Skeletal muscle tissue (tissue), 3 donors: ENCODE measurements at regions not wholly inside any gene's neighbourhood (a gene's known extent, or its start where the extent isn't known, plus 50 kb on each side); places are given as distances from the start of the nearest gene placed in this dataset.

Experiments
- H3K27ac ChIP-seq: one replicate; pipeline ENCODE4 v1.7.0; 2013; ENCODE audit warnings: mild to moderate bottlenecking, low read depth, low read length, inconsistent platforms
- H3K27me3 ChIP-seq, 3 donors: one replicate each; pipeline ENCODE4 v1.7.0; 2013; ENCODE audit warnings: low read length in 3 of 3; ENCODE audit not compliant: control insufficient read depth in 3 of 3, insufficient read depth in 3 of 3
- H3K36me3 ChIP-seq, 3 donors: one replicate each; pipeline ENCODE4 v1.7.0; 2013; ENCODE audit warnings: low read length in 3 of 3; ENCODE audit not compliant: control insufficient read depth in 3 of 3, insufficient read depth in 3 of 3
- H3K4me1 ChIP-seq, 3 donors: one replicate each; pipeline ENCODE4 v1.7.0; 2013; ENCODE audit warnings: low read length in 3 of 3, mild to moderate bottlenecking in 3 of 3; ENCODE audit not compliant: control insufficient read depth in 3 of 3, insufficient read depth in 3 of 3
- H3K4me3 ChIP-seq, 3 donors: one replicate each; pipeline ENCODE4 v1.7.0; 2013; ENCODE audit warnings: low read length in 3 of 3
- H3K9ac ChIP-seq, 3 donors: one replicate each; pipeline ENCODE4 v1.7.0; 2013; ENCODE audit warnings: low read length in 3 of 3, mild to moderate bottlenecking in 3 of 3, moderate library complexity in 2 of 3, low read depth in 1 of 3
- H3K9me3 ChIP-seq, 3 donors: one replicate each; pipeline ENCODE4 v1.7.0; 2013; ENCODE audit warnings: low read length in 3 of 3; ENCODE audit not compliant: control insufficient read depth in 3 of 3
- donor health status: Osteomylitis.

DNA sequence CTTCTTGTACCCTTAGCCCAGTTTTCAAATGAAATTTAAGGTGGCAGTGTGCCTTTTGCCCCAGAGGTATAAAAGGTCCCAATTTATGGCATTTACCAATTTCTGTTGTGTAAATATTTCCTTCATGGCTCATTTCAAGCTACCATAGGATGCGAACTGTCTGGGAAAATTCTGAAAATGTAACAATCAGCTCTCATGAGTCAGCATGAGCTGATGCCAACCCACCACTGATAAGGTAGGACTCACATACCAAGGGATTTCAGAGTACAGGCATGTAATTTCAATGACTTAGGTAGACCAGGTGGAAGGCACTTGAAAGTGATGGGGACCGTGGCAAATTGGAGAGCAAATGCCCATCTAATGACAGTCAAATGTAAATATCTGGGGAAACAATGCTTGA lies 169.5 kb downstream of the TTC8 start:
- Histone ChIP-seq H3K36me3 (no peaks in the 10 kb centered on the region), H3K9ac (no peak overlapping the region)

DNA sequence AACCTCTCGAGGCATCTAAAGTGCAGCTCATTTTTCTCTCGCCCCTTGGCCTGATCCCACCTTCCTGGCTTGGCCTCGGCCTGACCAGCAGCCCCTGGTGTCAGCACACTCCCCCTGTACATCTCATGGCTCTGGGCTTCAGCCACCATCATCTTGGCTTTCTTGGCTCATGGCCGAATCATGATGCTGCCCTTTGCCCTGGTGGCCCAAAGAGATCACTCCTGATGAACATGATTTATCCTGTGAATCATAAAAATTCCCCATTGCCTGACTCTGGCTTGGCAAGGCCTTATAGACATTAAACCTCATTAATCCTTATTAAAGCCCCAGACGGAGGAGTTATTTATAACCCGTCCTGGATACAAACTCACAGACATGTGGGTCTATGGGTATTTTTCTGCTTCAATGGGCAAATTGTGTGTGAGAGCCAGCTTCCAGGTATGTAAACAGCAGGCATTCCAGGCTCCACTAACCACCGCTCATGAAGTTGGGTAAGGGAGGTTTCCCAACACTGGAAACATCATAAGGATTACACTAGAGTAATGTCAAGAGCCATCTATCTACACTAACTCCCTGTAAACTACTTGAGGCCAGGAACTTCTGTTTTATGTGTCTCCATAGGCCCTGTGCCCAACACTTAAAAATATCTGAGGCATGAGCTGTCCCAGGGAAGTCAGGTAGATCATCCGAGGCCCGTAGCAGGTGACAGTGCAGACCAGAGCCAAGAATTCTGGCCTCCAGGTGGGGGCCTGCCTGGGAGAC lies 171.2 kb downstream of the TTC8 start:
- Histone ChIP-seq H3K27ac (no peak overlapping the region), H3K9ac (no peak overlapping the region), H3K9me3 (peaks cover 0 to 1% (median 0%) of the 10 kb centered on the region in 3 donors), H3K4me3 (no peak overlapping the region), H3K36me3 (no peaks in the 10 kb centered on the region), H3K27me3 (peaks cover 0 to 2% (median 0%) of the 10 kb centered on the region in 3 donors), H3K4me1 (no peaks in the 10 kb centered on the region)

More for the DNA sequence above, 169.5 kb downstream of the TTC8 start:
- Histone ChIP-seq H3K27me3 (peaks cover 0 to 2% (median 0%) of the 10 kb centered on the region in 3 donors), H3K27ac (no peak overlapping the region), H3K9me3 (peaks cover 0 to 1% (median 0%) of the 10 kb centered on the region in 3 donors), H3K4me1 (no peaks in the 10 kb centered on the region), H3K4me3 (no peak overlapping the region)

- Histone ChIP-seq H3K4me3 (no peak overlapping the region), H3K27ac (no peak overlapping the region), H3K4me1 (no peaks in the 10 kb centered on the region), H3K27me3 (peaks cover 0 to 2% (median 0%) of the 10 kb centered on the region in 3 donors), H3K9me3 (no peaks in the 10 kb centered on the region), H3K9ac (no peak overlapping the region), H3K36me3 (no peaks in the 10 kb centered on the region)
Measured at GRCh38 chr14:88998027-88998426, 173.6 kb downstream of the TTC8 start.

- Histone ChIP-seq H3K9ac (no peak overlapping the region), H3K9me3 (no peaks in the 10 kb centered on the region), H3K27ac (no peak overlapping the region), H3K4me3 (no peak overlapping the region), H3K4me1 (no peaks in the 10 kb centered on the region), H3K27me3 (peaks cover 0 to 2% (median 0%) of the 10 kb centered on the region in 3 donors), H3K36me3 (no peaks in the 10 kb centered on the region)
Measured at GRCh38 chr14:88999137-88999536, 174.7 kb downstream of the TTC8 start.

GRCh38 chr14:89000007-89000942 lies 175.8 kb downstream of the TTC8 start:
- Histone ChIP-seq H3K36me3 (no peaks in the 10 kb centered on the region), H3K4me3 (no peak overlapping the region), H3K9me3 (no peaks in the 10 kb centered on the region), H3K27ac (no peak overlapping the region), H3K4me1 (no peaks in the 10 kb centered on the region), H3K27me3 (peaks cover 0 to 2% (median 0%) of the 10 kb centered on the region in 3 donors), H3K9ac (no peak overlapping the region)

DNA sequence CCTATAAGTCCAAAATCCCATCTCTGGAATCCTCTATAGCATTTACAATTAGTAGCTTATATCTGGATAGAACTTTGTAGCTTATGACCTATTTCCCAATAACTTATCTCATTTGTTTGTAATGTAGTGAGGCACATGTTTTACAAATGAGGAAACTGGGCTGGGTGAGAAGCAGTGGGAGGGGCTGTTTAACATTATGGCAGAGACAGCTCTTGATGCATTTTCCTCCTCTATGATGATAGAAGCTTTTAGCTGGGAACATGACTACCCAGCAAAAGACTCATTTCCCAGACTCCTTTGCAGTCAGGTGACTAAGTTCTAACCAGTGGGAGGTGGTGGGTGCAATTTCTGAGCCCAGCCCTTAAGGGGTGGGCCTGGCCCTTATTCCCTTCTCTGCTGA lies 179.7 kb downstream of the TTC8 start:
- Histone ChIP-seq H3K4me1 (no peaks in the 10 kb centered on the region), H3K4me3 (no peak overlapping the region), H3K27me3 (no peaks in the 10 kb centered on the region), H3K9me3 (no peaks in the 10 kb centered on the region), H3K9ac (no peak overlapping the region), H3K36me3 (no peaks in the 10 kb centered on the region), H3K27ac (no peak overlapping the region)

- H3K36me3 ChIP-seq = no peaks in the 10 kb centered on the region
Measured at GRCh38 chr14:89007906-89008305, 183.5 kb downstream of the TTC8 start.

DNA sequence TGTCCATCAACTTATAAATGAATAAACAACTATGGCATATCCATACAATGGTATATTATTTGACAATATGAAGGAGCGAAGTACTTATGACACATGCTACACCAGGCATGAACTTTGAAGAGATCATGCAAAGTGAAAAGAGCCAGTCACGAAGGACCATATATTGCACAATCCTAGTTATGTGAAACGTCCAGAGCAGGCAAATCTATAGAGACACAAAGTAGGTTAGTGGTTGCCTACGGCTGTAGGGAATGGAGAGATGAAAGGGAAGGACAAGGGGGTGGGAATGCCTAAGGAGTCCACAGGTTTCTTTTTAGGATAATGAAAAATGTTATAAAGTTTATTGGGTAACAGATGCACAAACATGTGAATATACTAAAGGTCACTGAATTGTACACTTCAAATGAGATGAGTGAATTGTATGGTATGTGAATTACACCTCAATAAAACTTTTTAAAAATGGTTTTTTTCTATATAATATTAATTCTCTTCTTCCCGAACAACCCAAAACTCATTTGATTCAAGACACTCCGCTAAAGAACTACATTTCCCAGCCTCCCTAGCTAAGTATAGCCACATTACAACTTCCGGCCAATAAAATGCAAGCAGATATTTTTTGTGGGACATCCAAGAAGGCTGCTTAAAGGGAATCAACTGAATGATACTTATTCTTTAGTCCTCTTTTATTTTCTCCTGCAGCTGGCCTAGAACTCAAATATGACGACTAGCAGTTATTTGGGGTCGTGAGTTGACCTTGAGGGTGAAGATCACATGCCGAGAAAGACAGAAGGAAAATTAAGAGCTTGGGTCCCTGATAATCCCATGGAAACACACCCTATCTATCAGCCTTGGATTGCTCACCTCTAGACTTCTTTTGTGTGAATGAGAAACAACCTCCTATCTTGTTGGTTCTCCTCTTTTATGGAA lies 187.2 kb downstream of the TTC8 start:
- Histone ChIP-seq H3K36me3 (no peaks in the 10 kb centered on the region), H3K4me3 (peak overlapping the region in 1 of 3 donors; percentile 42), H3K9me3 (no peaks in the 10 kb centered on the region), H3K27me3 (peaks cover 0 to 4% (median 0%) of the 10 kb centered on the region in 3 donors), H3K9ac (no peak overlapping the region), H3K27ac (no peak overlapping the region), H3K4me1 (no peaks in the 10 kb centered on the region)

More at GRCh38 chr14:89007906-89008305, 183.5 kb downstream of the TTC8 start:
- no peaks in the 10 kb centered on the region for H3K4me1 ChIP-seq
- H3K4me3 ChIP-seq = no peak overlapping the region
- no peak overlapping the region for H3K27ac ChIP-seq
- no peak overlapping the region for H3K9ac ChIP-seq
- no peaks in the 10 kb centered on the region for H3K9me3 ChIP-seq
- H3K27me3 ChIP-seq = peaks cover 0 to under 1% (median 0%) of the 10 kb centered on the region in 3 donors

DNA sequence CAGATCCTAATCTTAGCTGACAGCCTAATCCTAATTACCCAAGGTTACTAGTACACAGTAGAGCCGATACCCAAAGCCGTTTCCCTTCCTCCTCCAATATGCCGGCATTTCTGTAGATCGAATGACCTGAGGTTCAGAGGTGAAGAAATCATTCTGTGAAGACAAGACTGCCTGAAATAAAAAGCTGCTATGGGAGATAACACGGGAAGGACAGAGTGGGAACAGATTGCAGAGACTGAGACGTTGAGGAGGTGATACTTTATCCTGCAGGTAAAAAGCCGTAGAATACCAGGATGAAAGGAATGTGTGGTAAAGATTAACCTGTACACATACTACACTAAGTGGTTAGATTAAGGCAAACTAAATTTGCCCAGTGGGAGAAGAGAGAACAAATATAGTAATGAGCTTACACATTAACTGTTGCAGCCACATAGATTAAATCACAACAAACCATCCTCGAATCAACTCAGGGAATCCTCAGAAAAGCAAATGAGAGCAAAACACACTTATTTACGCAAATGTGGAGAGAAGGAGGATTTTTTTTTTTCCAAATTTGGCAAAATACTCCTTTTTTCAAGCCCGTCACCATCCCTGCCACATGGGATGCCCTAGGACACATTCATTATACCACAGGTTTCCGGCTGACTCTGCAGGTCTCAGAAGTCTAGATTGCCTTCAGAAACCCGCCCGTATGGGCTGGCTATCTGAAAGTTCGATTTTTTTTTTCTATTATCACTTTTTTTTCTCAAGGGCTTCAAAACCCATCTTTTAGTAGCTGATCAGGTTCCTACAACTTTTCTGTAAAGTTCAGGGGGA lies 188.0 kb downstream of the TTC8 start:
- H3K4me3 ChIP-seq = peak overlapping the region in 1 of 3 donors; percentile 42
- H3K27me3 ChIP-seq = peaks cover 0 to 4% (median 0%) of the 10 kb centered on the region in 3 donors
- H3K9ac ChIP-seq = no peak overlapping the region
- H3K9me3 ChIP-seq = no peaks in the 10 kb centered on the region
- H3K27ac ChIP-seq = no peak overlapping the region
- no peaks in the 10 kb centered on the region for H3K4me1 ChIP-seq
- H3K36me3 ChIP-seq = no peaks in the 10 kb centered on the region
